ENCODE measurements at regions not wholly inside any gene's neighbourhood (a gene's known extent, or its start where the extent isn't known, plus 50 kb on each side); places are given as distances from the start of the nearest gene placed in this dataset.

GRCh38 chr18:27778441-27778840, 398.5 kb downstream of the CDH2 start:
- Histone ChIP-seq H3K4ac (ENCODE audit: low read depth, low read length) (no peak overlapping the region), H3K9ac (ENCODE audit: extremely low read depth, insufficient read length, low read length) (no peak overlapping the region), H3K9me3 (ENCODE audit: control insufficient read depth, low read depth, low read length) (no peaks in the 10 kb centered on the region), H2BK20ac (ENCODE audit: low read depth, low read length, poor library complexity, severe bottlenecking) (no peak overlapping the region), H3K27ac (ENCODE audit: insufficient read length, low read depth, low read length) (no peak overlapping the region), H3K4me1 (ENCODE audit: insufficient read depth, low read length) (0 out of 2 replicates have a peak, but pooled peaks cover 2% of the 10 kb centered on the region), H3K27me3 (ENCODE audit: insufficient read depth, low read length) (no peaks in the 10 kb centered on the region), H3K18ac (ENCODE audit: insufficient read length, low read depth, low read length) (no peak overlapping the region), H3K23me2 (ENCODE audit: insufficient read length, low read depth, low read length, poor library complexity, severe bottlenecking) (no peaks in the 10 kb centered on the region), H2AFZ (ENCODE audit: low read length) (no peak overlapping the region), H3K56ac (ENCODE audit: insufficient read length, low read depth, low read length) (no peak overlapping the region), H2BK120ac (ENCODE audit: low read depth, low read length, poor library complexity, severe bottlenecking) (no peak overlapping the region), H2BK15ac (ENCODE audit: low read depth, low read length) (no peak overlapping the region), H3K79me2 (ENCODE audit: insufficient read depth, low read length) (no peaks in the 10 kb centered on the region), H4K91ac (ENCODE audit: insufficient read length, low read depth, low read length) (no peak overlapping the region), H2BK12ac (ENCODE audit: insufficient read length, low read depth, low read length) (no peak overlapping the region), H3K14ac (ENCODE audit: insufficient read depth, low read length) (no peak overlapping the region), H3K23ac (ENCODE audit: insufficient read length, low read depth, low read length) (no peak overlapping the region), H3K4me2 (ENCODE audit: insufficient read depth, insufficient read length, low read length) (no peak overlapping the region), H2BK5ac (ENCODE audit: insufficient read length, low read length) (no peak overlapping the region), H3T11ph (ENCODE audit: low read length) (no peak overlapping the region), H2AK5ac (ENCODE audit: insufficient read length, low read length) (no peak overlapping the region), H4K20me1 (ENCODE audit: control insufficient read depth, insufficient read depth, insufficient read length) (no peaks in the 10 kb centered on the region), H4K5ac (ENCODE audit: insufficient read length, low read depth, low read length) (no peak overlapping the region), H3K79me1 (ENCODE audit: insufficient read depth, low read depth, low read length, poor library complexity, severe bottlenecking) (no peaks in the 10 kb centered on the region), H4K8ac (replicated peaks; ENCODE audit: insufficient read length, low read depth, low read length) (no peak overlapping the region)
- H3K4me1 Mint-ChIP-seq: peaks cover 24 to 34% of the 10 kb centered on the region in 2 experiments
- no peak overlapping the region; a peak in 1 of 7 replicates for H3K27ac Mint-ChIP-seq
- peak; percentile 63 for TF ChIP-seq CTCF (conservative IDR thresholded peaks at IDR 0.05)
- H3K9me3 Mint-ChIP-seq: no peaks in the 10 kb centered on the region
- no CpG with 5 or more reads among the region's 2 CpGs for WGBS (ENCODE audit: extremely low coverage, insufficient read length, low lambda C conversion rate)
- no peak for DNase-seq
- peaks cover 20% of the 10 kb centered on the region for H3K27me3 Mint-ChIP-seq (ENCODE audit: low read depth)
- no peak overlapping the region for H3K4me3 Mint-ChIP-seq
- H3K36me3 Mint-ChIP-seq (ENCODE audit: insufficient read depth in 1 of 3, low read depth in 3 of 3): no peaks in the 10 kb centered on the region
